Endodermal cell (in vitro differentiated cells): ENCODE measurements at regions not wholly inside any gene's neighbourhood (a gene's known extent, or its start where the extent isn't known, plus 50 kb on each side); places are given as distances from the start of the nearest gene placed in this dataset.

ENCODE experiments used
- DNase-seq: peaks from one replicate; pipeline ENCODE4 v3.0.0-alpha.2; 2017
- H3K27ac ChIP-seq: 2 replicates; pipeline ENCODE4 v1.5.1; 2013; ENCODE audit warnings: mild to moderate bottlenecking, low read depth, low read length, moderate library complexity
- H3K27me3 ChIP-seq: 2 replicates; pipeline ENCODE4 v1.6.1; 2013; ENCODE audit warnings: mild to moderate bottlenecking, low read length, moderate library complexity; ENCODE audit not compliant: insufficient read depth, control insufficient read depth, poor library complexity, severe bottlenecking
- H3K36me3 ChIP-seq: 2 replicates; pipeline ENCODE4 v1.7.0; 2013; ENCODE audit warnings: mild to moderate bottlenecking, low read length, moderate library complexity; ENCODE audit not compliant: control insufficient read depth, insufficient read depth
- H3K4me1 ChIP-seq: one replicate; pipeline ENCODE4 v1.7.0; 2013; ENCODE audit warnings: low read length; ENCODE audit not compliant: control insufficient read depth, insufficient read depth
- H3K4me3 ChIP-seq: 2 replicates; pipeline ENCODE4 v1.5.1; 2013; ENCODE audit warnings: mild to moderate bottlenecking, low read length, moderate library complexity
- H3K9ac ChIP-seq: 2 replicates; pipeline ENCODE4 v1.6.1; 2013; ENCODE audit warnings: mild to moderate bottlenecking, low read length, moderate library complexity; ENCODE audit not compliant: poor library complexity, severe bottlenecking; ENCODE audit errors: extremely low read depth
- H3K9me3 ChIP-seq: 2 replicates; pipeline ENCODE4 v1.6.1; 2013; ENCODE audit warnings: mild to moderate bottlenecking, low read length, moderate library complexity; ENCODE audit not compliant: control insufficient read depth
- H3K27ac Mint-ChIP-seq: 2 replicates; pipeline ENCODE4 v1.8.0; 2020; ENCODE audit warnings: mixed read lengths
- H3K27me3 Mint-ChIP-seq: 2 replicates; pipeline ENCODE4 v1.8.0; 2021; ENCODE audit warnings: mild to moderate bottlenecking, mixed read lengths; ENCODE audit not compliant: insufficient read depth
- H3K36me3 Mint-ChIP-seq: 2 replicates; pipeline ENCODE4 v1.8.0; 2020; ENCODE audit warnings: low read depth, mixed read lengths
- H3K4me1 Mint-ChIP-seq: 2 replicates; pipeline ENCODE4 v1.8.0; 2020; ENCODE audit warnings: mixed read lengths
- H3K4me3 Mint-ChIP-seq: 2 replicates; pipeline ENCODE4 v1.8.0; 2020; ENCODE audit warnings: mild to moderate bottlenecking, moderate library complexity, mixed read lengths
- H3K9me3 Mint-ChIP-seq: 2 replicates; pipeline ENCODE4 v1.8.0; 2020; ENCODE audit warnings: mild to moderate bottlenecking, mixed read lengths
- WGBS, 2 experiments: methylation state at CpG; one replicate each; pipeline versions ENCODE4 v1.1.5 to v1.1.7; 2013; ENCODE audit warnings: missing lambda C conversion rate in 2 of 2, mixed read lengths in 1 of 2; ENCODE audit not compliant: insufficient coverage in 1 of 2, insufficient read length in 1 of 2; 5-methylcytosine and 5-hydroxymethylcytosine counted together
- TF ChIP-seq, protein P1 (sequence below): fragments of 200-600 bp; sonication (generic); conservative IDR thresholded peaks from 2 replicates; pipeline ENCODE4 v1.5.0; 2021; ENCODE audit warnings: antibody characterized with exemption, mild to moderate bottlenecking

GRCh38 chr1:198018529-198018928 lies 101.4 kb downstream of the LHX9 start:
- TF ChIP-seq, protein P1, sequence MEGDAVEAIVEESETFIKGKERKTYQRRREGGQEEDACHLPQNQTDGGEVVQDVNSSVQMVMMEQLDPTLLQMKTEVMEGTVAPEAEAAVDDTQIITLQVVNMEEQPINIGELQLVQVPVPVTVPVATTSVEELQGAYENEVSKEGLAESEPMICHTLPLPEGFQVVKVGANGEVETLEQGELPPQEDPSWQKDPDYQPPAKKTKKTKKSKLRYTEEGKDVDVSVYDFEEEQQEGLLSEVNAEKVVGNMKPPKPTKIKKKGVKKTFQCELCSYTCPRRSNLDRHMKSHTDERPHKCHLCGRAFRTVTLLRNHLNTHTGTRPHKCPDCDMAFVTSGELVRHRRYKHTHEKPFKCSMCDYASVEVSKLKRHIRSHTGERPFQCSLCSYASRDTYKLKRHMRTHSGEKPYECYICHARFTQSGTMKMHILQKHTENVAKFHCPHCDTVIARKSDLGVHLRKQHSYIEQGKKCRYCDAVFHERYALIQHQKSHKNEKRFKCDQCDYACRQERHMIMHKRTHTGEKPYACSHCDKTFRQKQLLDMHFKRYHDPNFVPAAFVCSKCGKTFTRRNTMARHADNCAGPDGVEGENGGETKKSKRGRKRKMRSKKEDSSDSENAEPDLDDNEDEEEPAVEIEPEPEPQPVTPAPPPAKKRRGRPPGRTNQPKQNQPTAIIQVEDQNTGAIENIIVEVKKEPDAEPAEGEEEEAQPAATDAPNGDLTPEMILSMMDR, result no peak
- Mint-ChIP-seq H3K4me1 (no peaks in the 10 kb centered on the region), H3K4me3 (no peak overlapping the region), H3K27me3 (no peaks in the 10 kb centered on the region), H3K27ac (no peak overlapping the region), H3K36me3 (no peaks in the 10 kb centered on the region), H3K9me3 (peaks cover 2% of the 10 kb centered on the region)
- H3K4me3 ChIP-seq, result no peak overlapping the region
- H3K9me3 ChIP-seq, result no peaks in the 10 kb centered on the region
- H3K27ac ChIP-seq, result no peak overlapping the region
- H3K27me3 ChIP-seq, result no peaks in the 10 kb centered on the region
- no peak for DNase-seq
- 88% methylated on average over 1 of the region's 1 CpG; no CpG with 5 or more reads in 1 of the 2 experiments for WGBS, 2 experiments
- no peaks in the 10 kb centered on the region for H3K4me1 ChIP-seq
- no peaks in the 10 kb centered on the region for H3K36me3 ChIP-seq
- no peak overlapping the region for H3K9ac ChIP-seq

DNA sequence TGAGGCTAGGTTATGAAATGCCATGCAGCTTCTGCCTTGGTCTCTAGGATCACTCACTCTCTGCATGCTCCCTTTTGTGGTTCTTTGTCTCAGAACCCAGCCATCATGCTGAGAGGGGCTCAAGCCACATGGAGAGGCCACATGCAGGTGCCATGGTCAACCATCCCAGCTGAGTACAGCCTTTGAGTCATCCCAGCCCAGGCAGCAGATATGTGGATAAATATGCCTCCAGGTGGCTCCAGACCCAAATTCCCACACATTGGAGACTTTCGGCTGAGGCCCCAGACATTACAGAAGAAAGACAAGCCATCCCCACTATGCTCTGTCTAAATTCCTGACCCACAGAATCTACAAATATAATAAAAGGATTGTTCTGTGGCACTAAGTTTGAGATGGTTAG lies 102.0 kb downstream of the LHX9 start:
- Histone ChIP-seq H3K4me3 (no peak overlapping the region), H3K4me1 (no peaks in the 10 kb centered on the region), H3K9me3 (no peaks in the 10 kb centered on the region), H3K27me3 (no peaks in the 10 kb centered on the region), H3K9ac (no peak overlapping the region), H3K36me3 (no peaks in the 10 kb centered on the region), H3K27ac (no peak overlapping the region)
- no peaks in the 10 kb centered on the region for H3K27me3 Mint-ChIP-seq
- peaks cover under 1% of the 10 kb centered on the region for H3K4me1 Mint-ChIP-seq
- H3K36me3 Mint-ChIP-seq, result no peaks in the 10 kb centered on the region
- H3K4me3 Mint-ChIP-seq, result no peak overlapping the region
- WGBS, 2 experiments, result 94% methylated on average over 1 of the region's 1 CpG; no CpG with 5 or more reads in 1 of the 2 experiments
- no peak for DNase-seq
- no peak overlapping the region for H3K27ac Mint-ChIP-seq
- TF ChIP-seq, protein P1, result no peak
- peaks cover 2% of the 10 kb centered on the region for H3K9me3 Mint-ChIP-seq

DNA sequence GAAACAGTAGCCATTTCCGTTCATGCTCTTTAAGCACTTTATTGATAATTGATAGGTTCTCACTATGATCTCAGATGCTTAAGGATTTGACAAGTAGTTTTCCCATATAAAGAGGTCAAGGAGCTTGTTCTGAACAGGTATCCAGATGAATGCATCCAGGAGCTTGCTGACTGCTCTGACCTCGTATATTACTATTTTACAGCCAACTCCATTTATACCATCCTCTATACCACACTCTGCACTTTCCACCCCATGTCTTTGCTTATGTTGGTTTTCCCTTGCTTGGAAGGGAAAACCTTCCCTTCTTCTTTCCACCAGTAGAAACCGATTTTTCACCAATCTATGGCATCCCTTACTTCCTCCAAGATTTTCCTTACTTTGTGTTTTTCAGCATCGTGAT lies 107.2 kb downstream of the LHX9 start:
- H3K27ac Mint-ChIP-seq, result no peak overlapping the region

More for the DNA sequence above, 107.2 kb downstream of the LHX9 start:
- Mint-ChIP-seq H3K4me3 (no peak overlapping the region), H3K9me3 (peaks cover 5% of the 10 kb centered on the region), H3K36me3 (no peaks in the 10 kb centered on the region), H3K4me1 (peaks cover 11% of the 10 kb centered on the region), H3K27me3 (peaks cover 2% of the 10 kb centered on the region)
- Histone ChIP-seq H3K4me3 (no peak overlapping the region), H3K9ac (no peak overlapping the region), H3K9me3 (no peaks in the 10 kb centered on the region), H3K27me3 (no peaks in the 10 kb centered on the region), H3K4me1 (peaks cover 2% of the 10 kb centered on the region), H3K36me3 (no peaks in the 10 kb centered on the region), H3K27ac (no peak overlapping the region)
- WGBS, 2 experiments, result 76 to 77% methylated on average over 3 to 4 of the region's 4 CpGs
- no peak for DNase-seq
- TF ChIP-seq, protein P1, result no peak
